Fibroblast of skin of scalp (primary cell): ENCODE measurements at regions not wholly inside any gene's neighbourhood (a gene's known extent, or its start where the extent isn't known, plus 50 kb on each side); places are given as distances from the start of the nearest gene placed in this dataset.
"Not testable (repeated sequence)": the region's sequence is repeated elsewhere in the genome, so short reads cannot be mapped to it uniquely, and the experiment has no call there.

Experiments
- DNase-seq: peaks from one replicate; pipeline ENCODE4 v3.0.0-alpha.2; 2013

- no peak for DNase-seq
These were observed 64.0 kb downstream of the TBR1 start for GRCh38 chr2:161480123-161480522.

GRCh38 chr2:161481619-161482018, 65.5 kb downstream of the TBR1 start:
- DNase-seq: no peak

GRCh38 chr2:161484061-161484460, 68.0 kb downstream of the TBR1 start:
- DNase-seq: no peak

GRCh38 chr2:161486111-161486510, 70.0 kb downstream of the TBR1 start:
- peak; percentile 0 for DNase-seq

- DNase-seq: no peak
These were observed 72.1 kb downstream of the TBR1 start for GRCh38 chr2:161488131-161488699.

GRCh38 chr2:161488879-161489278, 72.8 kb downstream of the TBR1 start:
- no peak for DNase-seq

GRCh38 chr2:161500892-161501610, 85.0 kb downstream of the TBR1 start:
- DNase-seq: not testable (repeated sequence)

- DNase-seq: not testable (repeated sequence)
These were observed 86.2 kb downstream of the TBR1 start for GRCh38 chr2:161502279-161502678.

GRCh38 chr2:161504628-161505289, 88.7 kb downstream of the TBR1 start:
- not testable (repeated sequence) for DNase-seq

- DNase-seq: not testable (repeated sequence)
These were observed 89.4 kb downstream of the TBR1 start for GRCh38 chr2:161505466-161505865.

GRCh38 chr2:161513295-161514032, 97.4 kb downstream of the TBR1 start:
- DNase-seq: not testable (repeated sequence)

- DNase-seq: no peak
These were observed 101.4 kb upstream of the SLC4A10 start for GRCh38 chr2:161522796-161523195.

GRCh38 chr2:161533218-161533617, 91.0 kb upstream of the SLC4A10 start:
- no peak for DNase-seq

- no peak for DNase-seq
These were observed 77.6 kb upstream of the SLC4A10 start for GRCh38 chr2:161546635-161547034.

- no peak for DNase-seq
These were observed 77.1 kb upstream of the SLC4A10 start for GRCh38 chr2:161547130-161547529.

GRCh38 chr2:161552015-161552414, 72.2 kb upstream of the SLC4A10 start:
- no peak for DNase-seq

- DNase-seq: no peak
These were observed 68.4 kb upstream of the SLC4A10 start for GRCh38 chr2:161555826-161556225.

GRCh38 chr2:161556440-161556839, 67.8 kb upstream of the SLC4A10 start:
- DNase-seq: no peak

- DNase-seq: no peak
These were observed 66.7 kb upstream of the SLC4A10 start for GRCh38 chr2:161557538-161557937.

GRCh38 chr2:161564906-161565305, 59.3 kb upstream of the SLC4A10 start:
- no peak for DNase-seq

GRCh38 chr2:161569401-161569800, 54.8 kb upstream of the SLC4A10 start:
- DNase-seq: no peak

- no peak for DNase-seq
These were observed 53.7 kb upstream of the SLC4A10 start for GRCh38 chr2:161570424-161571050.

- no peak for DNase-seq
These were observed 53.2 kb upstream of the SLC4A10 start for GRCh38 chr2:161571051-161571429.
